ENCODE measurements at regions not wholly inside any gene's neighbourhood (a gene's known extent, or its start where the extent isn't known, plus 50 kb on each side); places are given as distances from the start of the nearest gene placed in this dataset.

- DNase-seq, result no peak
These were observed 300.6 kb upstream of the EDIL3 start for GRCh38 chr5:84685121-84685894.

GRCh38 chr5:84683594-84683993 lies 298.9 kb upstream of the EDIL3 start:
- DNase-seq, result no peak

GRCh38 chr5:84682531-84682930 lies 297.9 kb upstream of the EDIL3 start:
- no peak for DNase-seq

GRCh38 chr5:84680908-84681307 lies 296.2 kb upstream of the EDIL3 start:
- DNase-seq, result no peak

- DNase-seq, result no peak
These were observed 289.1 kb upstream of the EDIL3 start for GRCh38 chr5:84673785-84674184.

- DNase-seq, result no peak
These were observed 282.9 kb upstream of the EDIL3 start for GRCh38 chr5:84667576-84667975.

- DNase-seq, result no peak
These were observed 265.7 kb upstream of the EDIL3 start for GRCh38 chr5:84650429-84650828.

GRCh38 chr5:84647581-84647980 lies 262.9 kb upstream of the EDIL3 start:
- DNase-seq, result no peak

- DNase-seq, result no peak
These were observed 258.1 kb upstream of the EDIL3 start for GRCh38 chr5:84642795-84643194.

GRCh38 chr5:84642324-84642723 lies 257.6 kb upstream of the EDIL3 start:
- DNase-seq, result no peak

GRCh38 chr5:84637662-84638375 lies 253.1 kb upstream of the EDIL3 start:
- no peak for DNase-seq

- DNase-seq, result no peak
These were observed 250.8 kb upstream of the EDIL3 start for GRCh38 chr5:84635235-84636055.

GRCh38 chr5:84634256-84634655 lies 249.6 kb upstream of the EDIL3 start:
- DNase-seq, result peak in 1 of 14 donors; percentile 12

GRCh38 chr5:84632418-84632817 lies 247.7 kb upstream of the EDIL3 start:
- DNase-seq, result no peak

GRCh38 chr5:84628918-84629317 lies 244.2 kb upstream of the EDIL3 start:
- DNase-seq, result no peak

- no peak for DNase-seq
These were observed 238.3 kb upstream of the EDIL3 start for GRCh38 chr5:84623019-84623418.

- DNase-seq, result no peak
These were observed 237.8 kb upstream of the EDIL3 start for GRCh38 chr5:84622461-84622860.

- no peak for DNase-seq
These were observed 233.6 kb upstream of the EDIL3 start for GRCh38 chr5:84618262-84618661.

GRCh38 chr5:84614906-84615305 lies 230.2 kb upstream of the EDIL3 start:
- DNase-seq, result peak in 1 of 14 donors; percentile 96

GRCh38 chr5:84606784-84607183 lies 222.1 kb upstream of the EDIL3 start:
- DNase-seq, result no peak

GRCh38 chr5:84605241-84605640 lies 220.6 kb upstream of the EDIL3 start:
- no peak for DNase-seq

GRCh38 chr5:84603568-84604185 lies 219.0 kb upstream of the EDIL3 start:
- no peak for DNase-seq

GRCh38 chr5:84602371-84602771 lies 217.7 kb upstream of the EDIL3 start:
- DNase-seq, result no peak
